ENCODE measurements at regions not wholly inside any gene's neighbourhood (a gene's known extent, or its start where the extent isn't known, plus 50 kb on each side); places are given as distances from the start of the nearest gene placed in this dataset.

GRCh38 chr2:11017921-11018320 lies 106.2 kb downstream of the KCNF1 start:
- Histone ChIP-seq H2AFZ (ENCODE audit: low read length) (no peak overlapping the region), H3K4me2 (ENCODE audit: insufficient read depth, insufficient read length, low read length) (no peak overlapping the region), H2BK12ac (ENCODE audit: insufficient read length, low read depth, low read length) (no peak overlapping the region), H3K56ac (ENCODE audit: insufficient read length, low read depth, low read length) (no peak overlapping the region), H3K4ac (ENCODE audit: low read depth, low read length) (no peak overlapping the region), H3K9ac (ENCODE audit: extremely low read depth, insufficient read length, low read length) (no peak overlapping the region), H4K20me1 (ENCODE audit: control insufficient read depth, insufficient read depth, insufficient read length) (no peaks in the 10 kb centered on the region), H2BK120ac (ENCODE audit: low read depth, low read length, poor library complexity, severe bottlenecking) (no peak overlapping the region), H3K23me2 (ENCODE audit: insufficient read length, low read depth, low read length, poor library complexity, severe bottlenecking) (no peaks in the 10 kb centered on the region), H3K27ac (ENCODE audit: insufficient read length, low read depth, low read length) (no peak overlapping the region), H4K5ac (ENCODE audit: insufficient read length, low read depth, low read length) (no peak overlapping the region), H3K27me3 (ENCODE audit: insufficient read depth, low read length) (no peaks in the 10 kb centered on the region), H2BK15ac (ENCODE audit: low read depth, low read length) (no peak overlapping the region), H2BK5ac (ENCODE audit: insufficient read length, low read length) (no peak overlapping the region), H3K4me1 (ENCODE audit: insufficient read depth, low read length) (no peaks in the 10 kb centered on the region), H3K79me1 (ENCODE audit: insufficient read depth, low read depth, low read length, poor library complexity, severe bottlenecking) (no peaks in the 10 kb centered on the region), H3T11ph (ENCODE audit: low read length) (no peak overlapping the region), H3K18ac (ENCODE audit: insufficient read length, low read depth, low read length) (no peak overlapping the region), H3K14ac (ENCODE audit: insufficient read depth, low read length) (no peak overlapping the region), H3K23ac (ENCODE audit: insufficient read length, low read depth, low read length) (no peak overlapping the region), H4K91ac (ENCODE audit: insufficient read length, low read depth, low read length) (no peak overlapping the region), H3K79me2 (ENCODE audit: insufficient read depth, low read length) (no peaks in the 10 kb centered on the region), H2AK5ac (ENCODE audit: insufficient read length, low read length) (no peak overlapping the region), H3K9me3 (ENCODE audit: control insufficient read depth, low read depth, low read length) (no peaks in the 10 kb centered on the region), H2BK20ac (ENCODE audit: low read depth, low read length, poor library complexity, severe bottlenecking) (no peak overlapping the region), H4K8ac (replicated peaks; ENCODE audit: insufficient read length, low read depth, low read length) (no peak overlapping the region)
- WGBS (ENCODE audit: extremely low coverage, insufficient read length, low lambda C conversion rate) = no CpG with 5 or more reads among the region's 8 CpGs
- no peak for DNase-seq
- TF ChIP-seq CTCF (conservative IDR thresholded peaks at IDR 0.05) = no peak
- 0 out of 5 replicates have a peak, but pooled peaks cover 0 to 2% of the 10 kb centered on the region in 2 experiments for H3K9me3 Mint-ChIP-seq
- no peak overlapping the region for H3K27ac Mint-ChIP-seq
- peaks cover 14 to 17% of the 10 kb centered on the region in 2 experiments for H3K4me1 Mint-ChIP-seq
- H3K27me3 Mint-ChIP-seq (ENCODE audit: low read depth) = peaks cover 3% of the 10 kb centered on the region; the same call in 1 of the 2 replicates
- no peaks in the 10 kb centered on the region; a peak in 1 of 7 replicates for H3K36me3 Mint-ChIP-seq (ENCODE audit: insufficient read depth in 1 of 3, low read depth in 3 of 3)
- no peak overlapping the region for H3K4me3 Mint-ChIP-seq
